SK-N-SH (cell line): ENCODE measurements at regions not wholly inside any gene's neighbourhood (a gene's known extent, or its start where the extent isn't known, plus 50 kb on each side); places are given as distances from the start of the nearest gene placed in this dataset.
"Not testable (repeated sequence)": the region's sequence is repeated elsewhere in the genome, so short reads cannot be mapped to it uniquely, and the experiment has no call there.

Experiments
- CTCF ChIA-PET: fragments of 300-600, 350-600 bp; formaldehyde crosslinking; extraction: SDS; loops from one replicate; lab custom pipeline; 2021; lab: Yijun Ruan, JAX
- POLR2A ChIA-PET: fragments of 350-600 bp; sonication (Branson Sonifier 250); formaldehyde crosslinking; extraction: SDS; loops from one replicate; lab custom pipeline; 2020; ENCODE audit warnings: antibody characterized with exemption, inconsistent platforms; lab: Yijun Ruan, JAX
- DNase-seq: peaks from one replicate; pipeline ENCODE4 v3.0.0; 2012
- H2AFZ ChIP-seq: fragments of 200-600 bp; sonication (generic); 2 replicates; pipeline ENCODE4 v1.8.1; 2016; ENCODE audit warnings: antibody characterized with exemption, mild to moderate bottlenecking, low read depth
- H3F3A ChIP-seq: fragments of 200-600 bp; sonication (generic); replicated peaks from 2 replicates; pipeline ENCODE3; 2016; ENCODE audit warnings: antibody characterized with exemption, mild to moderate bottlenecking; ENCODE audit not compliant: insufficient read depth
- H3K27ac ChIP-seq, 2 experiments: fragments of 200-500 bp in 1 of 2; fragments of 200-600 bp in 1 of 2; sonication (Bioruptor generic) in 1 of 2; sonication (generic), shearing (Covaris generic) in 1 of 2; 2 replicates each; pipeline versions ENCODE4 v1.5.1 to v1.6.1; 2014 to 2016; ENCODE audit warnings: low read depth in 2 of 2, inconsistent platforms in 1 of 2, low read length in 1 of 2, mild to moderate bottlenecking in 1 of 2, mixed read lengths in 1 of 2
- H3K27me3 ChIP-seq: fragments of 200-600 bp; sonication (generic), shearing (Covaris generic); 2 replicates; pipeline ENCODE4 v1.6.1; 2016; ENCODE audit warnings: mixed run types; ENCODE audit not compliant: insufficient read depth
- H3K36me3 ChIP-seq, 2 experiments: fragments of 200-500 bp in 1 of 2; fragments of 200-600 bp in 1 of 2; sonication (Bioruptor generic) in 1 of 2; sonication (generic) in 1 of 2; replicated peaks in 1 of 2; 2 replicates each; pipeline versions ENCODE3 to v1.5.1; 2014 to 2016; ENCODE audit warnings: low read length in 1 of 2, mild to moderate bottlenecking in 1 of 2; ENCODE audit not compliant: insufficient read depth in 2 of 2, control insufficient read depth in 1 of 2
- H3K4me1 ChIP-seq, 2 experiments: fragments of 200-500 bp in 1 of 2; fragments of 200-600 bp in 1 of 2; sonication (Bioruptor generic) in 1 of 2; sonication (generic), shearing (Covaris generic) in 1 of 2; 2 replicates each; pipeline versions ENCODE4 v1.5.1 to v1.6.1; 2014 to 2016; ENCODE audit warnings: low read depth in 1 of 2, low read length in 1 of 2, mixed run types in 1 of 2; ENCODE audit not compliant: insufficient read depth in 2 of 2, control insufficient read depth in 1 of 2
- H3K4me2 ChIP-seq: fragments of 200-600 bp; sonication (generic), shearing (Covaris generic); 2 replicates; pipeline ENCODE4 v1.6.1; 2017; ENCODE audit warnings: mixed run types
- H3K4me3 ChIP-seq, 2 experiments: fragments of 200-500 bp in 1 of 2; fragments of 200-600 bp in 1 of 2; sonication (Bioruptor generic) in 1 of 2; sonication (generic), shearing (Covaris generic) in 1 of 2; 2 replicates each; pipeline versions ENCODE4 v1.5.1 to v1.8.1; 2014 to 2016; ENCODE audit warnings: low read depth in 2 of 2, inconsistent platforms in 1 of 2, low read length in 1 of 2, mild to moderate bottlenecking in 1 of 2, mixed read lengths in 1 of 2, moderate library complexity in 1 of 2
- H3K79me2 ChIP-seq: fragments of 200-600 bp; sonication (generic); 2 replicates; pipeline ENCODE4 v1.8.1; 2017; ENCODE audit warnings: mild to moderate bottlenecking; ENCODE audit not compliant: insufficient read depth
- H3K9ac ChIP-seq: fragments of 200-600 bp; sonication (generic); 2 replicates; pipeline ENCODE4 v1.6.1; 2017; ENCODE audit warnings: mixed run types
- H3K9me2 ChIP-seq: fragments of 200-600 bp; sonication (generic); 2 replicates; pipeline ENCODE4 v1.6.1; 2017; ENCODE audit warnings: mixed run types
- H3K9me3 ChIP-seq: fragments of 200-600 bp; sonication (generic); 2 replicates; pipeline ENCODE4 v1.6.1; 2017; ENCODE audit warnings: mixed run types, mild to moderate bottlenecking, moderate library complexity
- H4K20me1 ChIP-seq: fragments of 200-600 bp; sonication (generic); 2 replicates; pipeline ENCODE4 v1.6.1; 2017; ENCODE audit warnings: mild to moderate bottlenecking, mixed run types; ENCODE audit not compliant: insufficient read depth
- EP300 ChIP-seq, 2 experiments: IDR thresholded peaks; 2 replicates each; pipeline versions ENCODE4 v1.4.0 to v1.6.1; 2012; ENCODE audit warnings: borderline replicate concordance in 1 of 2, low read depth in 1 of 2, low read length in 1 of 2
- EZH2phosphoT487 ChIP-seq: fragments of 200-600 bp; sonication (generic); IDR thresholded peaks from 2 replicates; pipeline ENCODE4 v1.6.1; 2017; ENCODE audit warnings: low read depth, mixed run types, mild to moderate bottlenecking, antibody characterized with exemption, moderate library complexity, borderline replicate concordance
- FOSL2 ChIP-seq: IDR thresholded peaks from 2 replicates; pipeline ENCODE4 v1.4.0; 2012; ENCODE audit warnings: low read depth, mild to moderate bottlenecking, moderate library complexity, borderline replicate concordance
- FOXJ3 ChIP-seq: sonication (generic); formaldehyde crosslinking; IDR thresholded peaks from 2 replicates; pipeline ENCODE4 v1.5.1; 2020; ENCODE audit warnings: mild to moderate bottlenecking, missing genetic modification reagents
- FOXM1 ChIP-seq: IDR thresholded peaks from 2 replicates; pipeline ENCODE4 v1.4.0; 2012; ENCODE audit warnings: low read depth, mild to moderate bottlenecking
- GABPA ChIP-seq: IDR thresholded peaks from 2 replicates; pipeline ENCODE4 v1.4.0; 2012; ENCODE audit warnings: low read depth, mild to moderate bottlenecking
- GATA2 ChIP-seq: sonication (generic); formaldehyde crosslinking; IDR thresholded peaks from 2 replicates; pipeline ENCODE4 v1.5.0; 2020; ENCODE audit warnings: mild to moderate bottlenecking, missing genetic modification reagents
- IRF3 ChIP-seq: fragments of 150-350 bp; IDR thresholded peaks from 2 replicates; pipeline ENCODE4 v1.6.1; 2016; ENCODE audit warnings: mild to moderate bottlenecking, low read depth, low read length
- JUND ChIP-seq: IDR thresholded peaks from 2 replicates; pipeline ENCODE4 v1.4.0; 2012
- NFIC ChIP-seq: IDR thresholded peaks from 2 replicates; pipeline ENCODE4 v1.4.0; 2012; ENCODE audit warnings: borderline replicate concordance
- RCOR1 ChIP-seq: fragments of 150-350 bp; IDR thresholded peaks from 2 replicates; pipeline ENCODE4 v1.6.1; 2017; ENCODE audit warnings: antibody characterized with exemption, low read length
- REST ChIP-seq: IDR thresholded peaks from 2 replicates; pipeline ENCODE4 v1.6.1; 2012; ENCODE audit warnings: mild to moderate bottlenecking, low read depth, low read length, moderate library complexity
- RFX5 ChIP-seq: IDR thresholded peaks from 2 replicates; pipeline ENCODE4 v1.6.1; 2012; ENCODE audit warnings: mild to moderate bottlenecking, improper control_type of control experiment, low read length
- RXRA ChIP-seq: IDR thresholded peaks from 2 replicates; pipeline ENCODE4 v1.4.0; 2012; ENCODE audit warnings: low read depth, mild to moderate bottlenecking, borderline replicate concordance
- SMC3 ChIP-seq: IDR thresholded peaks from 2 replicates; pipeline ENCODE4 v1.6.1; 2012; ENCODE audit warnings: low read depth, low read length, improper control_type of control experiment
- TCF12 ChIP-seq: IDR thresholded peaks from 2 replicates; pipeline ENCODE4 v1.4.0; 2012
- TEAD4 ChIP-seq: IDR thresholded peaks from 2 replicates; pipeline ENCODE4 v1.4.0; 2012; ENCODE audit warnings: mild to moderate bottlenecking, borderline replicate concordance; ENCODE audit not compliant: insufficient read depth
- USF1 ChIP-seq: IDR thresholded peaks from 2 replicates; pipeline ENCODE4 v1.4.0; 2012; ENCODE audit warnings: low read depth, borderline replicate concordance
- WGBS: methylation state at CpG from one replicate; pipeline ENCODE4 v1.1.6; 2017; ENCODE audit warnings: low lambda C conversion rate; 5-methylcytosine and 5-hydroxymethylcytosine counted together

GRCh38 chr15:58362262-58362922, 69.4 kb upstream of the LIPC start:
- H3K79me2 ChIP-seq, result no peaks in the 10 kb centered on the region
- H3K9me3 ChIP-seq, result no peaks in the 10 kb centered on the region
- H3K27ac ChIP-seq, result no peak overlapping the region
- no peak for DNase-seq
- WGBS, result 35% methylated on average over 6 of the region's 6 CpGs
- no peak overlapping the region for H2AFZ ChIP-seq
- H3K4me2 ChIP-seq, result no peak overlapping the region
- no peaks in the 10 kb centered on the region for H3K9me2 ChIP-seq
- no peaks in the 10 kb centered on the region; a peak in 1 of 4 replicates for H3K4me1 ChIP-seq
- POLR2A ChIA-PET, result no interaction called here
- CTCF ChIA-PET, result interaction anchor here (1.4 kb wide), 1 partner anchor 194 kb away, joined by 3 read pairs; no protein-coding TSS in a partner anchor
- H3K4me3 ChIP-seq, result no peak overlapping the region
- H3F3A ChIP-seq, result no peaks in the 10 kb centered on the region
- H3K36me3 ChIP-seq, result no peaks in the 10 kb centered on the region
- H3K27me3 ChIP-seq, result no peaks in the 10 kb centered on the region; the same call in 1 of the 2 replicates
- no peak overlapping the region for H3K9ac ChIP-seq
- TF ChIP-seq NFIC, result no peak
- no peak for TF ChIP-seq IRF3
- no peak for TF ChIP-seq RFX5
- TF ChIP-seq TEAD4, result no peak
- no peak for TF ChIP-seq FOXM1
- TF ChIP-seq RCOR1, result no peak
- TF ChIP-seq FOSL2, result no peak
- TF ChIP-seq REST, result no peak
- no peak for TF ChIP-seq GATA2 (CRISPR knock-in tag)
- TF ChIP-seq FOXJ3, result no peak
- no peak for TF ChIP-seq JUND
- TF ChIP-seq TCF12, result no peak
- no peak for TF ChIP-seq RXRA
- TF ChIP-seq SMC3, result no peak
- no peak for TF ChIP-seq USF1
- no peak for TF ChIP-seq EP300 (IDR thresholded peaks at IDR 0.05; ENCODE audit: borderline replicate concordance in 1 of 2, low read depth in 1 of 2, low read length in 1 of 2)
- no peak for TF ChIP-seq GABPA
- no peak for TF ChIP-seq EZH2phosphoT487
- H4K20me1 ChIP-seq, result no peaks in the 10 kb centered on the region

GRCh38 chr15:58363118-58363517, 68.7 kb upstream of the LIPC start:
- H3K9ac ChIP-seq, H2AFZ ChIP-seq, H3K4me3 ChIP-seq, H3K79me2 ChIP-seq, H4K20me1 ChIP-seq, H3F3A ChIP-seq, H3K27me3 ChIP-seq, POLR2A ChIA-PET, H3K27ac ChIP-seq, H3K9me2 ChIP-seq, DNase-seq, H3K4me2 ChIP-seq, H3K4me1 ChIP-seq, CTCF ChIA-PET, H3K36me3 ChIP-seq, H3K9me3 ChIP-seq: not testable (repeated sequence)
- 85% methylated on average over 4 of the region's 8 CpGs for WGBS

GRCh38 chr15:58363673-58364072, 68.1 kb upstream of the LIPC start:
- H4K20me1 ChIP-seq, DNase-seq, H3K4me2 ChIP-seq, H3K9me2 ChIP-seq, H3F3A ChIP-seq, H3K9ac ChIP-seq, CTCF ChIA-PET, H3K4me1 ChIP-seq, H2AFZ ChIP-seq, H3K36me3 ChIP-seq, H3K27me3 ChIP-seq, POLR2A ChIA-PET, H3K9me3 ChIP-seq, H3K79me2 ChIP-seq, H3K4me3 ChIP-seq, H3K27ac ChIP-seq: not testable (repeated sequence)
- WGBS, result 57% methylated on average over 6 of the region's 6 CpGs
